C4-2B (cell line): ENCODE measurements at regions not wholly inside any gene's neighbourhood (a gene's known extent, or its start where the extent isn't known, plus 50 kb on each side); places are given as distances from the start of the nearest gene placed in this dataset.

ENCODE experiments used
- H3K27ac ChIP-seq: fragments of 450-650 bp; 2 replicates; pipeline ENCODE4 v1.5.1; 2017
- ZFX ChIP-seq: fragments of 450-650 bp; IDR thresholded peaks from 2 replicates; pipeline ENCODE4 v1.6.1; 2017
- TF ChIP-seq, protein P1 (sequence below): fragments of 450-650 bp; conservative IDR thresholded peaks from 2 replicates; pipeline ENCODE4 v1.5.1; 2017; ENCODE audit warnings: mild to moderate bottlenecking

DNA sequence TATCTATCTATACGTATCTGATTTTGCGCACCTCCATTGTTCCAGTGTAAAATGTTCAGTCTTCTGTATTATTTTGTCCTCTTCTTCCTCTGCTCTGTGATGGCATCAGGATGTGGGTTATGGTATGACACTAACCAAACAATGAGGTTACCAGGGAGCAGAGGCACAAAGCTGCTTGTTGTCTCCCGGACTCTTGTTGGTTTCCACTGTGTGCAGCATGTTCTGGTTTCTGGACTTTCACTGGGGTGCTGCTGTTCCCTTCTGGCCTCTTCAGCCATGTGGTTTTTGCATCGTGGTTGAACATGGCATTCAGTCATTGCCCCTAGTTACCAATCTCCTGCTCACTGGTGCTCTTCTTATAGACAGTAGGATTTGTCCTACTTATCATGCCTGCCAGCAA lies 665.9 kb downstream of the CBLN2 start:
- TF ChIP-seq, protein P1, sequence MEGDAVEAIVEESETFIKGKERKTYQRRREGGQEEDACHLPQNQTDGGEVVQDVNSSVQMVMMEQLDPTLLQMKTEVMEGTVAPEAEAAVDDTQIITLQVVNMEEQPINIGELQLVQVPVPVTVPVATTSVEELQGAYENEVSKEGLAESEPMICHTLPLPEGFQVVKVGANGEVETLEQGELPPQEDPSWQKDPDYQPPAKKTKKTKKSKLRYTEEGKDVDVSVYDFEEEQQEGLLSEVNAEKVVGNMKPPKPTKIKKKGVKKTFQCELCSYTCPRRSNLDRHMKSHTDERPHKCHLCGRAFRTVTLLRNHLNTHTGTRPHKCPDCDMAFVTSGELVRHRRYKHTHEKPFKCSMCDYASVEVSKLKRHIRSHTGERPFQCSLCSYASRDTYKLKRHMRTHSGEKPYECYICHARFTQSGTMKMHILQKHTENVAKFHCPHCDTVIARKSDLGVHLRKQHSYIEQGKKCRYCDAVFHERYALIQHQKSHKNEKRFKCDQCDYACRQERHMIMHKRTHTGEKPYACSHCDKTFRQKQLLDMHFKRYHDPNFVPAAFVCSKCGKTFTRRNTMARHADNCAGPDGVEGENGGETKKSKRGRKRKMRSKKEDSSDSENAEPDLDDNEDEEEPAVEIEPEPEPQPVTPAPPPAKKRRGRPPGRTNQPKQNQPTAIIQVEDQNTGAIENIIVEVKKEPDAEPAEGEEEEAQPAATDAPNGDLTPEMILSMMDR = no peak
- TF ChIP-seq ZFX = no peak
- H3K27ac ChIP-seq = peak overlapping the region; percentile 97

DNA sequence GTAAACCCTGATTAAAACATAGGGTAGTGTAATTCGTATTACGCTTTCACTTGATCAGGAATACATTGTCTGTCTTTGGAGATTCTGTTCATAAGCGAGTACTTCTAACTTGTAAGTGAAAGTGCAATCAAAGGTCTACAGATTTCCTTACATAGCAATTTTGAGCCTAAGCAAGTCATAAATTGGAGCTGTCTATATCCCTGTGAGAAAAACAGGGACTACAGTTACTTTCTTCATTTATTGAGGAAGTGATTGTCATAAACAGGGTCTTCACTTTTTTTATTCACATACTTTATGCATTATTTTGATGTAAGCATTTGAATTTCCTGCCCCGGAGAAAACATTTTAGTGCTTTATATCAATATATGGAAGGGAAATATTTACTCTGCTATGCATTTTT lies 670.4 kb downstream of the CBLN2 start:
- no peak overlapping the region for H3K27ac ChIP-seq
- TF ChIP-seq, protein P1 = no peak
- TF ChIP-seq ZFX = no peak

DNA sequence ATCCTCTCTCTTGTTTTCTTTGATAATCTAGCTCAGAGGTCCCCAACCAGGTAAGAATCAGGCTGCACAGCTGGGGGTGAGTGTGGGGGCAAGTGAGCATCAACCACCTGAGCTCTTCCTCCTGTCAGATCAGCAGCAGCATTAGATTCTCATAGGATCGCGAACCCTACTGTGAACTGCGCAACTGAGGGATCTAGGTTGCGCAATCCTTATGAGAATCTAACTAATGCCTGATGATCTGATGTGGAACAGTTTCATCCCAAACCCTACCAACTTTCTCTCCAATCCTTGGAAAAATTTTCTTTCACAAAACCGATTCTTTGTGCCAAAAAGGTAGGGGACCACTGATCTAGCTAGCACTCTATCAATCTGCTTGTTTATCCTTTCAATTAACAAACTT lies 678.3 kb downstream of the CBLN2 start:
- TF ChIP-seq, protein P1 = no peak
- TF ChIP-seq ZFX = no peak
- no peak overlapping the region for H3K27ac ChIP-seq

DNA sequence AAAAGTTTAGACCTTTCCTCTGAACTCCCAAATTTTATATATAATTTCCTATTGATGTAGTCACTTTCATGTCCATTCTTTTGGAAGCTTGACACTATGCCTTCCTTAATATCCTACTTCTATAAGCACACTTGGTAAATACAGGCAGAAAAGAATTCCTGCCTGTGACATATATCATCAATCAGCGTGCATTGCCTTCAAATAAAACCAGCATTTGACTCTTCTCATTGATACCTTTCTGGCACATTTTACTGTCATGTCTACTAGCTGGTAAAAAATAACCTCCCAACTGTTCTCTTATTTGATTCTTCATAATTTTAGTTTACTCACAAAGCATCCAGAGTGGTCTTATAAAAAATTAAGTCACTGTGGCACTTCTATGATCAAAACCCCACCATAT lies 693.5 kb downstream of the CBLN2 start:
- no peak overlapping the region for H3K27ac ChIP-seq
- no peak for TF ChIP-seq ZFX
- TF ChIP-seq, protein P1 = no peak

DNA sequence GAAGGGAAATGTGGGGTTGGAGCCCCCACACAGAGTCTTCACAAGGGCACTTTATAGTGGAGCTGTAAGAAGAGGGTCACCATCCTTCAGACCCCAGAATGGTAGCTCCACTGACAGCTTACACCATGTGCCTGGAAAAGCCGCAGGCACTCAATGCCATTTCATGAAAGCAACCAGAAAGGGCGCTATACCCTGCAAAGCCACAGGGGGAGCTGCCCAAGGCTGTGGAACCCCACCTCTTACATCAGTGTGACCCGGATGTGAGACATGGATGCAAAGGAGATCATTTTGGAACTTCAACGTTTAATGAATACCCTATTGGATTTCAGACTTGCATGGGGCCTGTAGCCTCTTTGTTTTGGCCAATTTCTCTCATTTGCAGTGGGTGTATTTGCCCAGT lies 694.7 kb downstream of the CBLN2 start:
- H3K27ac ChIP-seq = no peak overlapping the region
- TF ChIP-seq ZFX = no peak
- TF ChIP-seq, protein P1 = no peak; the same call in 1 of the 2 replicates

DNA sequence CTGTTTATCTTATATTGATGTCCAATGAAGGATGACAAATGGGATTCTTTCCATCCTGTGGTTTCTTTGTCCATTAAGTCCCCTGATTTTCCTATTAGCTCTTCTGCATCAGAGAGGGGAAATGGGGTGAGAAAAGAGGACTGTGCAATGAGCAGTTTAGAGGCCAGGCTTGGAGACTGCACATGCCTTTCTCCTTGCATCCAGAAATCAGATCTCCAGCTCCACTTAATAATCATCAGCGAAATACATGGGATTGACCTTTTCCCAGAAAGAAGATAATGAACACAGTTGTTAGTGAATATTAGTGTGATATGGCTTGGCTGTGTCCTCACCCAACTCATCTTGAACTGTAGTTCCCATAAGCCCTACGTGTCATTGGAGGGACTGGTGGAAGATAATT lies 697.4 kb downstream of the CBLN2 start:
- no peak overlapping the region for H3K27ac ChIP-seq
- no peak for TF ChIP-seq ZFX
- TF ChIP-seq, protein P1 = no peak

DNA sequence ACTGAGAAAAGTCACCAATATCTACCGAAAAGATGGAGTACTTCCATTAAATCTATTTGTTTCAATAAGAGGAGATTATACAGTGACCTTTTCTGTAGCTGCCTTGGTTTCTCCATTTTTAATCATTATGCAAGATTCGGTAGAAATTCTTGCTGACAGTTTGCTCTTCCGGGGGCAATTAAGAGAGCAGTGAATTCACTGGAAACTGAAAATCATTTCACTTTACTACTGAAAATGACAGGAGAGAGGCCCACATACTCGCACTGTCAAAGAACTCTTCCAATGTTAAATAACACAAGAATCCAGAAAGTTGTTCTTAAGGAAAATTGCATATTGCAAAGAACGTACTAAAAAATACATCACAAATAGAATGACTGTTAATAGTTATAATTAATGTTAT lies 699.3 kb downstream of the CBLN2 start:
- TF ChIP-seq ZFX = no peak
- TF ChIP-seq, protein P1 = no peak
- H3K27ac ChIP-seq = no peak overlapping the region
